AG10803 (cell line): ENCODE measurements at regions not wholly inside any gene's neighbourhood (a gene's known extent, or its start where the extent isn't known, plus 50 kb on each side); places are given as distances from the start of the nearest gene placed in this dataset.

Experiments used
- DNase-seq: peaks from one replicate; pipeline ENCODE4 v3.0.0; 2010; ENCODE audit warnings: low read depth
- H3K4me3 ChIP-seq: 2 replicates; pipeline ENCODE4 v1.5.1; 2011; ENCODE audit warnings: mild to moderate bottlenecking, low read length, control low read depth
- CTCF ChIP-seq: conservative IDR thresholded peaks from 2 replicates; pipeline ENCODE4 v1.5.1; 2011; ENCODE audit warnings: mild to moderate bottlenecking, low read length, control low read depth, inconsistent platforms

DNA sequence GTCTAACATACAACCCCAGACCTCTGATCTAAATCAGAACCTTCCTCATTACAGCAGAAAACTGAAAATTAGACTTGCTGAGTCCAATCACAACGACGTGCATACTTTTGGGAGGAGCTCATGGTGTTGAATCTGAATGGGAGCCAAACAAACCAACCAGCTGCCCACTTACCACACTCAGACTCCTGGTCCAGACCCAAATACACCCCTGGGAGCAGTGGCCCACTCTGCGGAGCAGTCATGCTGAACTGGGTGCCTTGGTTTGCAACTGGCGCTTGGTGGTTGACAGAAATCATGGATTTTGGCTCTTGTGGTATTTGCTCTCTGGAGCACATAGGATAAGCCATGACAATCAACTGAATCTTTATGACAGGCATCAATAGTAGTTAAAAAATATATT is 253.6 kb upstream of the TNP1 start:
- TF ChIP-seq CTCF: no peak
- H3K4me3 ChIP-seq: no peak overlapping the region
- no peak for DNase-seq

GRCh38 chr2:217110550-217110949 is 250.7 kb upstream of the TNP1 start:
- TF ChIP-seq CTCF: no peak
- no peak for DNase-seq
- no peak overlapping the region for H3K4me3 ChIP-seq

GRCh38 chr2:217108575-217109027 is 248.7 kb upstream of the TNP1 start:
- TF ChIP-seq CTCF: no peak
- no peak for DNase-seq
- H3K4me3 ChIP-seq: no peak overlapping the region

DNA sequence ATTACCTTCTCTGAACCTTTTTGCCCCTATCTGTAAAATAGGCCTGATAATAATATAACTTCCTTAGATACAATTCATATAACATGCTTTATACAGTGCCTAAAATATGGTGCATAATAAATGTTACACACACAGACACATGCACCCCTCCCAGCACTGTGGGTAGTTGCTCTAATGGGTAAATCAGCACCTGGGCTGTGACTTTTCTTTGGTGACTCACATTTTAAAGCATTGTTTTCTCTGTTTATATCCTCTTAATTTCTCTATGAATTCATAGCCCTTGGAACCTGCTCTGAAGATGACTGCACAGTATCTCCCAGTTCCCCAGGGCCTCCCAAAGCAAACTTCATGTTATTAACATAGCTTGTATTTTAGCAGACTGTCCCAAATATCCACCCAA is 248.2 kb upstream of the TNP1 start:
- no peak for TF ChIP-seq CTCF
- DNase-seq: no peak
- H3K4me3 ChIP-seq: no peak overlapping the region

GRCh38 chr2:217107480-217107879 is 247.6 kb upstream of the TNP1 start:
- H3K4me3 ChIP-seq: no peak overlapping the region
- no peak for DNase-seq
- no peak for TF ChIP-seq CTCF

DNA sequence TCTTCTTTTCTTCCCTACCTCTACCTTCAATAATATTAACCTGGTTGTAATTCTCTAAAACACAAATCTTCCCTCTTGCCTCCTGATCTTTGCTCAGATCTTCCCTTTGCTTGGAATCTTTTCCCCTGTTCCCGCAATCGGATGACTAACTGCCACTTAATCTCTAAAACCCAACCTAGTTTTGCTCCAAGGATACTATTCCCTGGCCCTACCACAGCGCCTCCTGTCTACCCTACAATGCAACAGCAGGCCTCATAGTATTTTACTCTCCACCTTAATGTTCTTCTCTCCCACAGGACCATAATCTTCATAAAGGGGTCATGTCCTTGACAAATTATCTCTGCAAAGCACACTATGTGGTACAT is 246.8 kb upstream of the TNP1 start:
- peak; percentile 61 for DNase-seq
- H3K4me3 ChIP-seq: no peak overlapping the region
- peak; percentile 66 for TF ChIP-seq CTCF

DNA sequence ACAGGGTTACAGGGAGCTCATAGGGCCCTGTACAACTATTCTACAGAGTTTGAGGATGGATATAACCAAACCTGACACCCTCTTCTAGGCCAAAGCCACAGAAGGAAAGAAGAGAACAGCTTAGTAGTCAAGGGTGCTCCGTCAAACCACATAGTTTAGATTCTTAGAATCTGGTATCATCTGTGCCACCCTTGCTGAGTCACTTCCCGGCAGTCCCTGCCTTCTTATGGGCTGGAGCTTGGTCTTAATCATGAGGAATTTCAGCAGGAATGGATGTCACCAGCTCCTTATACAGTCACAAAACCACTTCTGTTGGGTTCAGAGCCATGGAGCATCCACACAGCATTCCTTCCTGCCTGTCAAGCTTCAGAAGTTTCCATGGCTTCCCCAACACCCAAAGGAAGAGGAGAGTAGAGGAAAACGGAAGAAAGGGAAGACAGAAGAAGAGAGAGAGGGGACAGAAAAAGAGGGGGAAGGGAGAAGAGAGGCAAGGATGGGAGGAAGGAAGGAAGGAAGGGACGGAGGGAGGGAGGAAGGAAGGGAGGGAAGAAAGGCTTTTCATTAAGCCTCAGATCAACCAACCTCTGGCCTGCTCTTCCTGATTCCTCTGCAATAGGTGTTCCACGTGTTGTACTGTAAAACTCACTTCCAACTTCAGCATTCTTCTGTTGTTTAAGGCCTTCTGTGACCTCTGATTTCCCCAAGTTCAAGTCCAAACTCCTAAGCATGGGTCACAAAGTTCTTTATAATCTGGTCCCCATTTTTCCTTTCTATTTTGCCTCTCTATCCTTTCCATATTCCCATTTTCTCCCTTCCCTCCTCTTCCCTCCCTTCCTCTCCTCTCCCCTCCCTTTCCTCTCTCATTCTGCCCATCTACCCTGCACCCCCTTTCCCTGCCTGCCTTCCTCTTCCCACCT is 246.1 kb upstream of the TNP1 start:
- peak; percentile 99 for DNase-seq
- no peak overlapping the region for H3K4me3 ChIP-seq
- no peak for TF ChIP-seq CTCF
